ENCODE measurements at regions not wholly inside any gene's neighbourhood (a gene's known extent, or its start where the extent isn't known, plus 50 kb on each side); places are given as distances from the start of the nearest gene placed in this dataset.

GRCh38 chrX:147522981-147523380, 388.7 kb upstream of the FMR1 start:
- H3K4me3 ChIP-seq (ENCODE audit: low read depth in 2 of 2, low read length in 2 of 2): no peak overlapping the region
- ATAC-seq: no peak
- POLR2A ChIA-PET: no interaction called here
- no peaks in the 10 kb centered on the region for H3K27me3 ChIP-seq (ENCODE audit: control insufficient read depth, insufficient read depth, low read length)
- H3K27ac ChIP-seq (ENCODE audit: low read length): no peak overlapping the region
- no TSS peak for BruUV-seq (replicated peaks)
- no peak for DNase-seq (ENCODE audit: low read depth, low spot score)
- in situ Hi-C loops (cut with HindIII; ENCODE audit: low pct_unique_long_range_greater_than_20kb, low sequenced_read_pairs): no loop called here
- H3K9me3 ChIP-seq (ENCODE audit: control insufficient read depth, insufficient read depth, low read depth, low read length): no peaks in the 10 kb centered on the region
- H3K36me3 ChIP-seq (ENCODE audit: control insufficient read depth, insufficient read depth, low read length): no peaks in the 10 kb centered on the region
- TF ChIP-seq POLR2AphosphoS5 (IDR thresholded peaks at IDR 0.05; ENCODE audit: low read depth, low read length): no peak
- TF ChIP-seq CTCF (IDR thresholded peaks at IDR 0.05): no peak
- intact Hi-C loops (cut with micrococcal nuclease; ENCODE audit: unreplicated experiment): no loop called here
- CTCF ChIA-PET: no interaction called here
- H3K4me1 ChIP-seq (ENCODE audit: control insufficient read depth, insufficient read depth, low read length): no peaks in the 10 kb centered on the region

- DNase-seq (ENCODE audit: low read depth, low spot score) (no peak), ATAC-seq (no peak)
- Histone ChIP-seq H3K4me1 (ENCODE audit: control insufficient read depth, insufficient read depth, low read length) (no peaks in the 10 kb centered on the region), H3K4me3 (ENCODE audit: low read depth in 2 of 2, low read length in 2 of 2) (no peak overlapping the region), H3K36me3 (ENCODE audit: control insufficient read depth, insufficient read depth, low read length) (no peaks in the 10 kb centered on the region), H3K27ac (ENCODE audit: low read length) (no peak overlapping the region), H3K9me3 (ENCODE audit: control insufficient read depth, insufficient read depth, low read depth, low read length) (no peaks in the 10 kb centered on the region), H3K27me3 (ENCODE audit: control insufficient read depth, insufficient read depth, low read length) (no peaks in the 10 kb centered on the region)
- ChIA-PET POLR2A (no interaction called here), CTCF (no interaction called here)
- TF ChIP-seq TCF7L2 (IDR thresholded peaks at IDR 0.05; ENCODE audit: low read depth, low read length): no peak
- TF ChIP-seq REST (IDR thresholded peaks at IDR 0.05; ENCODE audit: insufficient read depth in 1 of 2, low read depth in 2 of 2, low read length in 1 of 2): no peak
- no peak for TF ChIP-seq CTCF (IDR thresholded peaks at IDR 0.05)
- no peak for TF ChIP-seq SIN3A (IDR thresholded peaks at IDR 0.05; ENCODE audit: borderline replicate concordance, insufficient read depth, low read depth, low read length)
- TF ChIP-seq POLR2AphosphoS5 (IDR thresholded peaks at IDR 0.05; ENCODE audit: low read depth, low read length): no peak
- intact Hi-C loops (cut with micrococcal nuclease; ENCODE audit: unreplicated experiment) (no loop called here), in situ Hi-C loops (cut with HindIII; ENCODE audit: low pct_unique_long_range_greater_than_20kb, low sequenced_read_pairs) (no loop called here)
- no TSS peak for BruUV-seq (replicated peaks)
Observed at GRCh38 chrX:147533426-147533825, 378.3 kb upstream of the FMR1 start.

- CTCF ChIA-PET: no interaction called here
- DNase-seq (ENCODE audit: low read depth, low spot score): no peak
- H3K9me3 ChIP-seq (ENCODE audit: control insufficient read depth, insufficient read depth, low read depth, low read length): no peaks in the 10 kb centered on the region
- H3K27ac ChIP-seq (ENCODE audit: low read length): no peak overlapping the region
- intact Hi-C loops (cut with micrococcal nuclease; ENCODE audit: unreplicated experiment): no loop called here
- TF ChIP-seq CTCF (IDR thresholded peaks at IDR 0.05) (no peak), POLR2AphosphoS5 (IDR thresholded peaks at IDR 0.05; ENCODE audit: low read depth, low read length) (no peak), REST (IDR thresholded peaks at IDR 0.05; ENCODE audit: insufficient read depth in 1 of 2, low read depth in 2 of 2, low read length in 1 of 2) (no peak), SIN3A (IDR thresholded peaks at IDR 0.05; ENCODE audit: borderline replicate concordance, insufficient read depth, low read depth, low read length) (no peak), TCF7L2 (IDR thresholded peaks at IDR 0.05; ENCODE audit: low read depth, low read length) (no peak)
- in situ Hi-C loops (cut with HindIII; ENCODE audit: low pct_unique_long_range_greater_than_20kb, low sequenced_read_pairs): no loop called here
- POLR2A ChIA-PET: no interaction called here
- H3K27me3 ChIP-seq (ENCODE audit: control insufficient read depth, insufficient read depth, low read length): no peaks in the 10 kb centered on the region
- no peak overlapping the region for H3K4me3 ChIP-seq (ENCODE audit: low read depth in 2 of 2, low read length in 2 of 2)
- H3K4me1 ChIP-seq (ENCODE audit: control insufficient read depth, insufficient read depth, low read length): no peaks in the 10 kb centered on the region
- ATAC-seq: no peak
- H3K36me3 ChIP-seq (ENCODE audit: control insufficient read depth, insufficient read depth, low read length): no peaks in the 10 kb centered on the region
- no TSS peak for BruUV-seq (replicated peaks)
Observed at GRCh38 chrX:147537172-147537571, 374.5 kb upstream of the FMR1 start.

All from Panc1 (cell line).